Keratinocyte (primary cell): ENCODE measurements at regions not wholly inside any gene's neighbourhood (a gene's known extent, or its start where the extent isn't known, plus 50 kb on each side); places are given as distances from the start of the nearest gene placed in this dataset.

Experiments used
- CTCF ChIP-seq, 3 experiments: IDR thresholded peaks in 1 of 3; conservative IDR thresholded peaks in 1 of 3; optimal IDR thresholded peaks in 1 of 3; 2 replicates in 2 of 3; 3 replicates in 1 of 3; pipeline versions ENCODE3 to v1.5.1; 2011; ENCODE audit warnings: low read length in 3 of 3, mild to moderate bottlenecking in 3 of 3, moderate library complexity in 2 of 3, control low read depth in 1 of 3, inconsistent platforms in 1 of 3; ENCODE audit not compliant: insufficient read depth in 2 of 3; ENCODE audit errors: extremely low read depth in 1 of 3
- EZH2 ChIP-seq: IDR thresholded peaks from one replicate; pipeline ENCODE4 v1.6.1; 2012; ENCODE audit warnings: inconsistent platforms, mild to moderate bottlenecking, low read length, moderate library complexity

- TF ChIP-seq EZH2 (no peak), CTCF (optimal IDR thresholded peaks at IDR 0.05 in 1 of 3, IDR thresholded peaks at IDR 0.05 in 1 of 3, conservative IDR thresholded peaks at IDR 0.05 in 1 of 3; ENCODE audit: extremely low read depth in 1 of 3, insufficient read depth in 2 of 3, low read length in 3 of 3) (no peak)
Observed at GRCh38 chr18:72601481-72601880, 57.3 kb upstream of the CBLN2 start.
